GM21529 (cell line): ENCODE measurements at regions not wholly inside any gene's neighbourhood (a gene's known extent, or its start where the extent isn't known, plus 50 kb on each side); places are given as distances from the start of the nearest gene placed in this dataset.

ENCODE experiments used
- ATAC-seq: cut with Tn5 transposase; IDR thresholded peaks from one replicate; pipeline ENCODE4 v1.9.1; 2021; ENCODE audit not compliant: unreplicated experiment

- no peak for ATAC-seq
Measured at GRCh38 chr16:85971902-85972638, 73.1 kb downstream of the IRF8 start.

GRCh38 chr16:85974428-85975375, 75.7 kb downstream of the IRF8 start:
- ATAC-seq, result no peak

- ATAC-seq, result no peak
Measured at GRCh38 chr16:85975451-85975981, 76.6 kb downstream of the IRF8 start.

- no peak for ATAC-seq
Measured at GRCh38 chr16:85978291-85978775, 79.4 kb downstream of the IRF8 start.

- no peak for ATAC-seq
Measured at GRCh38 chr16:85978976-85979375, 80.0 kb downstream of the IRF8 start.

GRCh38 chr16:85979605-85980004, 80.6 kb downstream of the IRF8 start:
- ATAC-seq, result no peak

- ATAC-seq, result no peak
Measured at GRCh38 chr16:85980686-85981085, 81.7 kb downstream of the IRF8 start.

- no peak for ATAC-seq
Measured at GRCh38 chr16:85981826-85982562, 83.0 kb downstream of the IRF8 start.

- no peak for ATAC-seq
Measured at GRCh38 chr16:85982563-85982939, 83.6 kb downstream of the IRF8 start.

GRCh38 chr16:85983064-85983463, 84.1 kb downstream of the IRF8 start:
- no peak for ATAC-seq

- no peak for ATAC-seq
Measured at GRCh38 chr16:85983606-85984230, 84.8 kb downstream of the IRF8 start.

GRCh38 chr16:85984231-85984880, 85.4 kb downstream of the IRF8 start:
- no peak for ATAC-seq

- no peak for ATAC-seq
Measured at GRCh38 chr16:85984947-85985451, 86.0 kb downstream of the IRF8 start.

- no peak for ATAC-seq
Measured at GRCh38 chr16:85986931-85987749, 88.2 kb downstream of the IRF8 start.

GRCh38 chr16:85987750-85988078, 88.8 kb downstream of the IRF8 start:
- no peak for ATAC-seq

- ATAC-seq, result no peak
Measured at GRCh38 chr16:85988306-85988705, 89.3 kb downstream of the IRF8 start.

GRCh38 chr16:85988723-85989313, 89.9 kb downstream of the IRF8 start:
- peak; percentile 57 for ATAC-seq

- no peak for ATAC-seq
Measured at GRCh38 chr16:85989376-85989775, 90.4 kb downstream of the IRF8 start.
